Mesodermal cell (in vitro differentiated cells): ENCODE measurements at regions not wholly inside any gene's neighbourhood (a gene's known extent, or its start where the extent isn't known, plus 50 kb on each side); places are given as distances from the start of the nearest gene placed in this dataset.

ENCODE experiments used
- H3K27ac ChIP-seq: 2 replicates; pipeline ENCODE4 v1.7.0; 2013; ENCODE audit warnings: mild to moderate bottlenecking, low read depth, low read length, moderate library complexity; ENCODE audit not compliant: severe bottlenecking
- H3K36me3 ChIP-seq: 2 replicates; pipeline ENCODE4 v1.7.1; 2013; ENCODE audit warnings: mild to moderate bottlenecking, low read length, moderate library complexity; ENCODE audit not compliant: control insufficient read depth, insufficient read depth
- H3K4me1 ChIP-seq: one replicate; pipeline ENCODE4 v1.7.1; 2013; ENCODE audit warnings: mild to moderate bottlenecking, low read length; ENCODE audit not compliant: insufficient read depth, control insufficient read depth, poor library complexity, severe bottlenecking
- H3K4me3 ChIP-seq: 2 replicates; pipeline ENCODE4 v1.7.0; 2013; ENCODE audit warnings: low read length, control low read depth, mild to moderate bottlenecking; ENCODE audit not compliant: insufficient read depth, poor library complexity, severe bottlenecking; ENCODE audit errors: extremely low read depth
- H3K9me3 ChIP-seq: 2 replicates; pipeline ENCODE4 v1.7.1; 2013; ENCODE audit warnings: mild to moderate bottlenecking, low read length, moderate library complexity; ENCODE audit not compliant: control insufficient read depth
- WGBS, 2 experiments: methylation state at CpG; one replicate each; pipeline ENCODE4 v1.1.5; 2013; ENCODE audit warnings: missing lambda C conversion rate in 2 of 2; ENCODE audit not compliant: insufficient coverage in 2 of 2; 5-methylcytosine and 5-hydroxymethylcytosine counted together

DNA sequence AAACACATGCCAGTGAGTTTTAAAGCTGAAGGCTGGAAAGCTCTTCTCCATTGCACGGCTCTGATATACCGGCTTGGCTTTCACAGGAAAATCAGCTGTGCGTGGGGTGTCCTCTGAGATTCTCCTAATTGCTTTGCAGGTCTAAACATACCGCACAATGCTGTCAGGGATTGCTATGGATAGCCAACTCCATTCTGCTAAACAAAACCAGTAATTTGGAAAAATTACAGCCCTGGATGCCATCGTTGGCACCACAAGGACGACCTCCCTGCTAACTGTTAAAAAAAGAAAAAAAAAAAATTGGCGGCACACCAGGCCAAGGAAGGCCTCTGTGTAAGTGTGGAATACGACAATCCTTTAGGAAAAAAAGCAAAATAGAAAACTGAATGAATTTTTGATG lies 118.6 kb upstream of the ADARB2 start:
- H3K4me1 ChIP-seq, result no peaks in the 10 kb centered on the region
- no peaks in the 10 kb centered on the region for H3K36me3 ChIP-seq
- no peak overlapping the region for H3K27ac ChIP-seq
- no peaks in the 10 kb centered on the region for H3K9me3 ChIP-seq
- WGBS, 2 experiments, result 86 to 92% methylated on average over 8 of the region's 8 CpGs
- H3K4me3 ChIP-seq, result no peak overlapping the region

DNA sequence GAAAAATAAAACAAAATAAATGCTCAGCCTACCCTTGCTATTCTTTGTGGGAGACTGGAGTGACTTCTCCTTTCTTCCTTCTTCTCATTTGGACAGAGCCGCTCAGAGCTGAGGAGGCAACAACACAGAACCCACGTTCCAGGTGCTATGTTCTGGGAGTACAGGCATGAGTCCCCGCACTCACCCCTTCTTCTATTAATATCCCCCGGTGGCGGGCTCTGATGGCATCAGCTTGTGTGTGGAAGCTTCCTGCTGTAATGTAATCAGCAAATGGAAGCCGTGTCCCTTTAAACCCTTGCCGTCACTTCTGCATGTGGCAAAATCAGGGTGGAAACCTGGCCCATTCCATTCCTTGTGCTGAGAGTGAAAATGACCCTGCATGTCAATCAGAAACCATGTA lies 116.9 kb upstream of the ADARB2 start:
- Histone ChIP-seq H3K9me3 (no peaks in the 10 kb centered on the region), H3K4me3 (no peak overlapping the region), H3K27ac (no peak overlapping the region), H3K36me3 (no peaks in the 10 kb centered on the region), H3K4me1 (no peaks in the 10 kb centered on the region)
- 97 to 100% methylated on average over 3 to 6 of the region's 7 CpGs for WGBS, 2 experiments

GRCh38 chr10:1853801-1854200 lies 116.5 kb upstream of the ADARB2 start:
- Histone ChIP-seq H3K4me3 (no peak overlapping the region), H3K27ac (no peak overlapping the region), H3K36me3 (no peaks in the 10 kb centered on the region), H3K4me1 (no peaks in the 10 kb centered on the region), H3K9me3 (no peaks in the 10 kb centered on the region)
- 95 to 98% methylated on average over 10 to 12 of the region's 12 CpGs for WGBS, 2 experiments

- Histone ChIP-seq H3K9me3 (no peaks in the 10 kb centered on the region), H3K27ac (no peak overlapping the region), H3K4me3 (no peak overlapping the region), H3K36me3 (no peaks in the 10 kb centered on the region), H3K4me1 (no peaks in the 10 kb centered on the region)
- WGBS, 2 experiments, result 93 to 96% methylated on average over 2 to 4 of the region's 6 CpGs
Measured at GRCh38 chr10:1852841-1853240, 115.5 kb upstream of the ADARB2 start.

DNA sequence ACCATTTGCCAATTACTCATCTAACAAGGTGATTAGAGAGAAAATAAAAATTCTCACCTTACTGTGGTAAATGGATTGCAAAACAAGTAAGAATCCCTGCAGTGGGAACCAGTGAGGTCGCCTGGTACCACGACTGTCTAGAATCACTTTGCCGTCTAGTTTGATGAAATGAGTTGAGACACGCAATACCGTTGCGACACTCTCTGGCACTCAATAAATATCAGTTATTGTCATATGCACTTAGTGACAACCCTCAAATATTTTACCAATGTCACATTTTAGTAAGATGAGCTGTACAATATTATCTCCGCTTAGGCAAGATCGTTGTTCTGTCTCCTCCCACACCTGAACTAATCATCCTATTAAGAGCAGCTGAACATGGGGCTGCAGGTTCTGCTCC lies 114.4 kb upstream of the ADARB2 start:
- H3K27ac ChIP-seq, result no peak overlapping the region
- H3K4me1 ChIP-seq, result no peaks in the 10 kb centered on the region
- WGBS, 2 experiments, result 95 to 96% methylated on average over 5 to 7 of the region's 8 CpGs
- H3K4me3 ChIP-seq, result no peak overlapping the region
- no peaks in the 10 kb centered on the region for H3K36me3 ChIP-seq
- no peaks in the 10 kb centered on the region for H3K9me3 ChIP-seq

GRCh38 chr10:1850971-1851527 lies 113.7 kb upstream of the ADARB2 start:
- WGBS, 2 experiments, result 60 to 82% methylated on average over 3 of the region's 6 CpGs
- no peaks in the 10 kb centered on the region for H3K36me3 ChIP-seq
- no peaks in the 10 kb centered on the region for H3K4me1 ChIP-seq
- no peak overlapping the region for H3K27ac ChIP-seq
- H3K9me3 ChIP-seq, result no peaks in the 10 kb centered on the region
- no peak overlapping the region for H3K4me3 ChIP-seq

DNA sequence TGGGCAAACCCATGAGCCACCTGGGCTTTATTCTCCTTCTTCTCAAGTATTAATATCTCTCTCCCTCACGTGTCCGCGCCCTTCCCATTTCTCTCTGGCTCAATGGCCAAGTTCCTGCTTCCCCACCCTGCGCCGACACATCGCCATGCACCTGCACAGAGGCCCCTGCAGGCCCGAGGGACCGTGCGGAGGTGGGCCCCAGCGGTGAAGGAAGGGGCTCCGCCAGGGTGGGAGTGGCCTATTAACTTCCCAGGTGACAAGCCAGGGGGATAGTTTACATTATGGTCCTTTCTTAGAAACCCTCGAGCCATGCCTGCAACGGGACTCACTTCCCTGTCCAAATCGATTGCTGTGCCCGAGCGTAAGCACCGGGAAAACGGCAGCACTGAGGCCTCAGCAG lies 110.0 kb upstream of the ADARB2 start:
- H3K9me3 ChIP-seq, result no peaks in the 10 kb centered on the region
- no peaks in the 10 kb centered on the region for H3K4me1 ChIP-seq
- no peaks in the 10 kb centered on the region for H3K36me3 ChIP-seq
- no peak overlapping the region for H3K4me3 ChIP-seq
- 92 to 94% methylated on average over 18 of the region's 18 CpGs for WGBS, 2 experiments
- no peak overlapping the region for H3K27ac ChIP-seq

DNA sequence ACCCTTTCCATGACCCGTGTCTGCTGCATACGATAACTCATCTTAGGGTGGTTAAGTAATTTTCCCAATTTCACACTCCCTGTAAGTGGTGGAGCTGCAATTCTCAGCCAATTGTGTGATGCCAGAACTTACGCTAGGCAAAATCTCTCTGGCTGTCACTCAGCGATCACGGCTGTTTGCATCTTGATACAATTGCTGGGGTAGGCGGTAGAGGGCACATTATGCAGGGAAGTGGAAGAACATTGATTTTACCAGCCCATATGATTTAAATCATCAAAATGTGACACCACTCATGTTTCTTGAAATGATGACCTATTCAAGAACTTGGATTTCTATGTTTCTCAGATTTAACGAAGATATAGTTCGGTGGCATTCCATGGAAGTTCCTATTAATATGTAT lies 108.7 kb upstream of the ADARB2 start:
- WGBS, 2 experiments, result 84 to 100% methylated on average over 4 to 5 of the region's 8 CpGs
- H3K27ac ChIP-seq, result no peak overlapping the region

DNA sequence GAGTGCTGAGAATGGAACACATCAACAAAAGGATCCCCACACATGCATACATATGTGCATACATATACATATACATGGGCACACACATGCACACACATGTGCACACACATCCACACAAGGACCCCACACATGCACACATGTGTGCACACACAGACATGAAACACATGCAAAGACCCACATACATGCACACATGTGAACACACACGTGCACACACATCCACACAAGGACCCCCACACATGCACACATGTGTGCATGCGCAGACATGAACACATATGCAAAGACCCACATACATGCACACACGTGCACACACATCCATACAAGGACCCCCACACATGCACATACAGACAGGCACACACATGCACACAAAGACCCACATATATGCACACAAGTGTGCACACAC lies 104.4 kb upstream of the ADARB2 start:
- no peak overlapping the region for H3K4me3 ChIP-seq
- 78% methylated on average over 3 of the region's 3 CpGs; no CpG with 5 or more reads in 1 of the 2 experiments for WGBS, 2 experiments
- no peaks in the 10 kb centered on the region for H3K36me3 ChIP-seq
- no peaks in the 10 kb centered on the region for H3K9me3 ChIP-seq
- no peaks in the 10 kb centered on the region for H3K4me1 ChIP-seq
- H3K27ac ChIP-seq, result no peak overlapping the region

More for the DNA sequence above, 108.7 kb upstream of the ADARB2 start:
- Histone ChIP-seq H3K4me3 (no peak overlapping the region), H3K36me3 (no peaks in the 10 kb centered on the region), H3K4me1 (no peaks in the 10 kb centered on the region), H3K9me3 (no peaks in the 10 kb centered on the region)

GRCh38 chr10:1829712-1830111 lies 92.4 kb upstream of the ADARB2 start:
- no peak overlapping the region for H3K4me3 ChIP-seq
- no peaks in the 10 kb centered on the region for H3K9me3 ChIP-seq
- WGBS, 2 experiments, result 72 to 83% methylated on average over 5 of the region's 5 CpGs
- H3K4me1 ChIP-seq, result no peaks in the 10 kb centered on the region
- H3K27ac ChIP-seq, result no peak overlapping the region
- H3K36me3 ChIP-seq, result no peaks in the 10 kb centered on the region

- Histone ChIP-seq H3K36me3 (no peaks in the 10 kb centered on the region), H3K4me3 (no peak overlapping the region), H3K27ac (no peak overlapping the region), H3K9me3 (no peaks in the 10 kb centered on the region), H3K4me1 (no peaks in the 10 kb centered on the region)
- 79 to 86% methylated on average over 3 of the region's 3 CpGs for WGBS, 2 experiments
Measured at GRCh38 chr10:1824928-1825327, 87.6 kb upstream of the ADARB2 start.
